K562 (cell line): ENCODE measurements at regions not wholly inside any gene's neighbourhood (a gene's known extent, or its start where the extent isn't known, plus 50 kb on each side); places are given as distances from the start of the nearest gene placed in this dataset.

Experiments used
- ATAC-seq: fragments of 200-7000 bp; cut with Tn5 transposase; 3 replicates; pipeline ENCODE4 v1.9.1; 2020; ENCODE audit warnings: moderate library complexity
- BruUV-seq: library from RNA; stranded (reverse); fragments of 400-500 nt; replicated peaks from 2 replicates; lab custom pipeline; 2021; lab: Mats Ljungman, UMichigan
- CTCF ChIA-PET: fragments of 300-600 bp; formaldehyde crosslinking; extraction: SDS; loops from one replicate; lab custom pipeline; 2021; ENCODE audit warnings: low intra/inter-chr PET ratio; lab: Yijun Ruan, JAX
- POLR2A ChIA-PET: fragments of 300-600, 350-650 bp; sonication (Branson Sonifier 250); formaldehyde crosslinking; extraction: SDS; loops from one replicate; lab custom pipeline; 2021; ENCODE audit warnings: antibody characterized with exemption, inconsistent platforms; lab: Yijun Ruan, JAX
- DNase-seq, 4 experiments: peaks; one replicate each; pipeline versions ENCODE4 v3.0.0 to v3.0.0-alpha.2; 2011 to 2018; ENCODE audit warnings: low spot score in 3 of 4, mixed read lengths in 3 of 4; ENCODE audit errors: extremely low read depth in 1 of 4
- FAIRE-seq: peaks from 2 replicates; lab custom pipeline; 2011; peaks lifted over from hg19 to GRCh38; lab: Jason Lieb, UNC
- H2AFZ ChIP-seq: 2 replicates; pipeline ENCODE4 v1.6.0; 2011; ENCODE audit warnings: low read depth, low read length, control low read depth, inconsistent platforms
- H3K27ac ChIP-seq: fragments of 200-600 bp; 3 replicates; pipeline ENCODE4 v1.8.0; 2011; ENCODE audit warnings: low read depth, mild to moderate bottlenecking, control low read depth, inconsistent platforms, low read length, moderate library complexity, mixed read lengths; ENCODE audit errors: extremely low read depth
- H3K27me3 ChIP-seq, 2 experiments: fragments of 300-600 bp in 1 of 2; 2 replicates in 1 of 2; 3 replicates in 1 of 2; pipeline versions ENCODE4 v1.6.0 to v1.8.0; 2011; ENCODE audit warnings: inconsistent platforms in 2 of 2, low read length in 2 of 2, mild to moderate bottlenecking in 1 of 2, mixed read lengths in 1 of 2, moderate library complexity in 1 of 2; ENCODE audit not compliant: control insufficient read depth in 2 of 2, insufficient read depth in 2 of 2
- H3K36me3 ChIP-seq: fragments of 300-600 bp; 3 replicates; pipeline ENCODE4 v1.8.0; 2011; ENCODE audit warnings: mild to moderate bottlenecking, low read length, inconsistent platforms; ENCODE audit not compliant: control insufficient read depth, insufficient read depth
- H3K4me1 ChIP-seq, 2 experiments: fragments of 200-600 bp in 1 of 2; replicated peaks in 1 of 2; 2 replicates in 1 of 2; 3 replicates in 1 of 2; pipeline versions ENCODE4 v1.5.1 to v1.8.0; 2011; ENCODE audit warnings: inconsistent platforms in 2 of 2, low read length in 2 of 2, mild to moderate bottlenecking in 1 of 2, mixed read lengths in 1 of 2, moderate library complexity in 1 of 2; ENCODE audit not compliant: control insufficient read depth in 2 of 2, insufficient read depth in 2 of 2
- H3K4me2 ChIP-seq: 2 replicates; pipeline ENCODE4 v1.6.1; 2011; ENCODE audit warnings: low read length, control low read depth, inconsistent platforms, mixed read lengths; ENCODE audit not compliant: insufficient read depth
- H3K4me3 ChIP-seq: fragments of 200-600 bp; sonication (generic), shearing (Covaris generic); 2 replicates; pipeline ENCODE4 v1.5.1; 2016; ENCODE audit warnings: control low read depth, inconsistent platforms
- H3K79me2 ChIP-seq: fragments of 200-600 bp; 3 replicates; pipeline ENCODE4 v1.8.0; 2011; ENCODE audit warnings: low read length, inconsistent platforms; ENCODE audit not compliant: control insufficient read depth, insufficient read depth
- H3K9ac ChIP-seq, 2 experiments: 2 replicates each; pipeline versions ENCODE4 v1.6.0 to v1.6.1; 2011; ENCODE audit warnings: low read depth in 2 of 2, low read length in 2 of 2, control low read depth in 1 of 2, inconsistent platforms in 1 of 2, mild to moderate bottlenecking in 1 of 2, mixed read lengths in 1 of 2; ENCODE audit not compliant: insufficient read depth in 1 of 2
- H3K9me1 ChIP-seq: one replicate; pipeline ENCODE4 v1.6.0; 2011; ENCODE audit warnings: inconsistent platforms, mild to moderate bottlenecking, low read length, moderate library complexity; ENCODE audit not compliant: control insufficient read depth, insufficient read depth
- H3K9me3 ChIP-seq: replicated peaks from 2 replicates; pipeline ENCODE4 v1.5.1; 2011; ENCODE audit warnings: low read depth, low read length, inconsistent platforms; ENCODE audit not compliant: control insufficient read depth, insufficient read depth
- H4K20me1 ChIP-seq: replicated peaks from 2 replicates; pipeline ENCODE4 v1.6.1; 2011; ENCODE audit warnings: low read length, inconsistent platforms, mixed read lengths; ENCODE audit not compliant: control insufficient read depth, insufficient read depth
- GATAD2A ChIP-seq: fragments of 450-650 bp; IDR thresholded peaks from 2 replicates; pipeline ENCODE4 v1.6.1; 2017
- NELFE ChIP-seq: IDR thresholded peaks from 2 replicates; pipeline ENCODE4 v1.6.1; 2011; ENCODE audit warnings: mild to moderate bottlenecking; ENCODE audit not compliant: insufficient read depth, insufficient read length
- NFIC ChIP-seq: fragments of 450-650 bp; IDR thresholded peaks from 2 replicates; pipeline ENCODE4 v1.6.1; 2017; ENCODE audit warnings: mild to moderate bottlenecking, inconsistent platforms
- PTRF ChIP-seq: fragments of 450-650 bp; IDR thresholded peaks from 2 replicates; pipeline ENCODE4 v1.6.1; 2016; ENCODE audit warnings: mild to moderate bottlenecking, missing genetic modification characterization, missing compliant biosample characterization
- RBM14 ChIP-seq: fragments of 200-400 bp; formaldehyde crosslinking; IDR thresholded peaks from 2 replicates; pipeline ENCODE4 v1.6.1; 2018; ENCODE audit warnings: low read depth, mild to moderate bottlenecking, low read length, moderate library complexity, borderline replicate concordance; ENCODE audit not compliant: insufficient read depth
- SMARCE1 ChIP-seq: fragments of 450-650 bp; IDR thresholded peaks from 2 replicates; pipeline ENCODE4 v1.7.1; 2016; ENCODE audit warnings: mild to moderate bottlenecking
- TAL1 ChIP-seq: fragments of 450-650 bp; IDR thresholded peaks from 2 replicates; pipeline ENCODE4 v1.6.1; 2016; ENCODE audit warnings: mild to moderate bottlenecking
- TSC22D4 ChIP-seq: fragments of 450-650 bp; IDR thresholded peaks from 2 replicates; pipeline ENCODE4 v1.6.1; 2016; ENCODE audit warnings: missing genetic modification characterization, missing biosample characterization, control low read depth
- U2AF2 ChIP-seq: fragments of 200-400 bp; formaldehyde crosslinking; optimal IDR thresholded peaks from 2 replicates; pipeline ENCODE3; 2017; ENCODE audit warnings: low read depth, mild to moderate bottlenecking, low read length
- ZC3H11A ChIP-seq: IDR thresholded peaks from 2 replicates; pipeline ENCODE4 v1.6.1; 2012; ENCODE audit warnings: low read depth, low read length, improper control_type of control experiment
- ZNF175 ChIP-seq: fragments of 200-800 bp; sonication (Bioruptor generic); IDR thresholded peaks from 2 replicates; pipeline ENCODE4 v1.6.1; 2016; ENCODE audit warnings: low read depth, mild to moderate bottlenecking, missing genetic modification characterization, missing compliant biosample characterization
- ZNF263 ChIP-seq: sonication (generic); formaldehyde crosslinking; IDR thresholded peaks from 2 replicates; pipeline ENCODE4 v1.8.0; 2022; ENCODE audit warnings: mild to moderate bottlenecking, missing genetic modification reagents, borderline replicate concordance
- WGBS: fragments of 100-300 bp; shearing (Covaris generic); methylation state at CpG from one replicate; pipeline ENCODE4 v1.1.6; 2016; ENCODE audit warnings: low coverage, mixed read lengths; ENCODE audit not compliant: insufficient coverage; ENCODE audit errors: missing lambda C conversion rate; 5-methylcytosine and 5-hydroxymethylcytosine counted together
- in situ Hi-C: fragments of 300-500 bp; cut with MboI; formaldehyde crosslinking; loops from 4 replicates; pipeline ENCODE4 v1.15.0; 2018; ENCODE audit warnings: inconsistent platforms, mixed read lengths
- intact Hi-C: fragments of 100-400 bp; cut with micrococcal nuclease; formaldehyde crosslinking; loops from 2 replicates; pipeline ENCODE4 v1.14.2; 2022
- TF ChIP-seq, protein P1 (sequence below): fragments of 450-650 bp; IDR thresholded peaks from 2 replicates; pipeline ENCODE4 v1.6.1; 2014; ENCODE audit warnings: low read depth, mild to moderate bottlenecking, moderate library complexity, borderline replicate concordance
- TF ChIP-seq, protein P2 (sequence below): IDR thresholded peaks from 2 replicates; pipeline ENCODE4 v1.6.1; 2012; ENCODE audit warnings: low read depth, low read length, improper control_type of control experiment, borderline replicate concordance

DNA sequence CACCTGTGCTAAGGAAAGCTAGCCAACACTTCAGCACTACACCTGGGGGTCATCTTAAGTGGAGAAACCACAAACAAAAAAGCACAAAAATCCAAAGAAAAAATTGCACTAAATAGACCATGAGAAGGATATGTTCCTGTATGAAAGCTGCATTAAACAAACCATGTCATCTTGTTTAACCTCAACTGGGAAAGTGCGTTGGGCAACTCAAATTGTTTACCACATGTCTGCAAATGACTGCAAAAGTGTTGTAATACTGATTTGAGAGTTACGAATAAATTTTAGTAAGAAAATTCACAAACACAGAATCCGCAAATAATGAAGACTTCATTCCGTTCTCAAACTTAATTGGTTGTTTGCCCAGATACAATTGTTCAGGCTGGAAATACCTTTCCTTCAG lies 111.9 kb upstream of the EGFR start:
- intact Hi-C loops (no loop called here), in situ Hi-C loops (no loop called here)
- no peak overlapping the region for H3K4me2 ChIP-seq
- FAIRE-seq (no peak), DNase-seq (no peak), ATAC-seq (no peak)
- TF ChIP-seq U2AF2: no peak
- TF ChIP-seq GATAD2A: no peak
- TF ChIP-seq SMARCE1: no peak
- TF ChIP-seq TAL1: no peak
- TF ChIP-seq NFIC: no peak
- no peak for TF ChIP-seq TSC22D4 (tag)
- TF ChIP-seq PTRF (tag): no peak
- TF ChIP-seq RBM14: no peak
- TF ChIP-seq NELFE: no peak
- TF ChIP-seq, protein P1, sequence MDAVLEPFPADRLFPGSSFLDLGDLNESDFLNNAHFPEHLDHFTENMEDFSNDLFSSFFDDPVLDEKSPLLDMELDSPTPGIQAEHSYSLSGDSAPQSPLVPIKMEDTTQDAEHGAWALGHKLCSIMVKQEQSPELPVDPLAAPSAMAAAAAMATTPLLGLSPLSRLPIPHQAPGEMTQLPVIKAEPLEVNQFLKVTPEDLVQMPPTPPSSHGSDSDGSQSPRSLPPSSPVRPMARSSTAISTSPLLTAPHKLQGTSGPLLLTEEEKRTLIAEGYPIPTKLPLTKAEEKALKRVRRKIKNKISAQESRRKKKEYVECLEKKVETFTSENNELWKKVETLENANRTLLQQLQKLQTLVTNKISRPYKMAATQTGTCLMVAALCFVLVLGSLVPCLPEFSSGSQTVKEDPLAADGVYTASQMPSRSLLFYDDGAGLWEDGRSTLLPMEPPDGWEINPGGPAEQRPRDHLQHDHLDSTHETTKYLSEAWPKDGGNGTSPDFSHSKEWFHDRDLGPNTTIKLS: no peak
- TF ChIP-seq ZNF263 (CRISPR knock-in tag): no peak
- TF ChIP-seq, protein P2, sequence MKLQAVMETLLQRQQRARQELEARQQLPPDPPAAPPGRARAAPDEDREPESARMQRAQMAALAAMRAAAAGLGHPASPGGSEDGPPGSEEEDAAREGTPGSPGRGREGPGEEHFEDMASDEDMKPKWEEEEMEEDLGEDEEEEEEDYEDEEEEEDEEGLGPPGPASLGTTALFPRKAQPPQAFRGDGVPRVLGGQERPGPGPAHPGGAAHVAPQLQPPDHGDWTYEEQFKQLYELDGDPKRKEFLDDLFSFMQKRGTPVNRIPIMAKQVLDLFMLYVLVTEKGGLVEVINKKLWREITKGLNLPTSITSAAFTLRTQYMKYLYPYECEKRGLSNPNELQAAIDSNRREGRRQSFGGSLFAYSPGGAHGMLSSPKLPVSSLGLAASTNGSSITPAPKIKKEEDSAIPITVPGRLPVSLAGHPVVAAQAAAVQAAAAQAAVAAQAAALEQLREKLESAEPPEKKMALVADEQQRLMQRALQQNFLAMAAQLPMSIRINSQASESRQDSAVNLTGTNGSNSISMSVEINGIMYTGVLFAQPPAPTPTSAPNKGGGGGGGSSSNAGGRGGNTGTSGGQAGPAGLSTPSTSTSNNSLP: no peak
- TF ChIP-seq ZNF175 (CRISPR knock-in tag): no peak
- no peak for TF ChIP-seq ZC3H11A
- H3K27ac ChIP-seq: no peak overlapping the region
- WGBS: 0% methylated on average over 4 of the region's 4 CpGs
- ChIA-PET CTCF (no interaction called here), POLR2A (interaction anchor here (0.6 kb wide), 1 partner anchor 526 kb away, joined by 3 read pairs; no protein-coding TSS in a partner anchor)
- H3K9me3 ChIP-seq: no peaks in the 10 kb centered on the region
- no peaks in the 10 kb centered on the region for H3K79me2 ChIP-seq
- H4K20me1 ChIP-seq: no peaks in the 10 kb centered on the region
- peaks cover 0 to 4% of the 10 kb centered on the region in 2 experiments; a peak in 2 of 5 replicates for H3K27me3 ChIP-seq
- H3K9ac ChIP-seq: no peak overlapping the region
- no peak overlapping the region for H2AFZ ChIP-seq
- no peak overlapping the region for H3K4me3 ChIP-seq
- H3K9me1 ChIP-seq: no peaks in the 10 kb centered on the region
- BruUV-seq: no TSS peak
- H3K4me1 ChIP-seq: no peaks in the 10 kb centered on the region
- no peaks in the 10 kb centered on the region for H3K36me3 ChIP-seq
